ENCODE measurements at regions not wholly inside any gene's neighbourhood (a gene's known extent, or its start where the extent isn't known, plus 50 kb on each side); places are given as distances from the start of the nearest gene placed in this dataset.
"Not testable (repeated sequence)": the region's sequence is repeated elsewhere in the genome, so short reads cannot be mapped to it uniquely, and the experiment has no call there.

DNA sequence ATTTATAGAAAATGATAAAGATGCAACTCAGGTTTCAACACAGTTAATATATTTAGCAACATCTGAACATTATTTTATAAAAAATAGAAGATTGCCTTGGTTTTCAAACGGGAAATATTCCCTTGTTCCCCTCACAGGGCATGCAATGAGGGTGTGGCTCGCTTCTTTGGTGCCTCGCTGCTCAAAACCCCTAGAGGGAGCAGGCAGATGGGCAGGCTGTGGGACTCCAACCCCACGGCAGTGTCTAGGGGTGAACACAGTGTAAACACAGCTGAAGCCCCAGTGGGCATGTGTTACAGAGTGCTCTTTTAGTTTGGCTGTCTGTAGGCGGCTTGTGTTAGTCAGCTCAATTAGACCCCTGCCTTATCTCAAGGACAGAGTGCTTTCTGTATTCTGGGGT is 560.8 kb upstream of the IMPG1 start:
- DNase-seq, result no peak

DNA sequence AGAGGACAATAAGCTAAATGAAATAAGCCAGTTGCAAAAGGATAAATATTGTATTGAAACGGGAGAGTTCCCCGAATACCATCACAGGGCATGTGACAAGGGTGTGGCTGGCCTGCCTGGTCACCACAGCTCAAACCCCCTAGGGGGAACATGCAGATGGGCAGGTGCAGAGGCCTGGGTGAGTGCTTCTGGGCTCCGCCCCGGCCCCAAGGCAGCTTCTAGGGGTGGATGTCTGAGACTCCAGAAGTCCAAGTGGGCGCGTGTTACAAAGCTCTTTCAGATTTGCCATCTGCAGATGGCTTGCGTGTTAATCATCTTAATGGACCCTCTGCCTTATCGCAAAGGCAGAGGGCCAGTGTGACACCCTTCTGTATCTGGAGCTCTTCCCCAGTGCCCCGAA is 559.2 kb upstream of the IMPG1 start:
- DNase-seq, result no peak

DNA sequence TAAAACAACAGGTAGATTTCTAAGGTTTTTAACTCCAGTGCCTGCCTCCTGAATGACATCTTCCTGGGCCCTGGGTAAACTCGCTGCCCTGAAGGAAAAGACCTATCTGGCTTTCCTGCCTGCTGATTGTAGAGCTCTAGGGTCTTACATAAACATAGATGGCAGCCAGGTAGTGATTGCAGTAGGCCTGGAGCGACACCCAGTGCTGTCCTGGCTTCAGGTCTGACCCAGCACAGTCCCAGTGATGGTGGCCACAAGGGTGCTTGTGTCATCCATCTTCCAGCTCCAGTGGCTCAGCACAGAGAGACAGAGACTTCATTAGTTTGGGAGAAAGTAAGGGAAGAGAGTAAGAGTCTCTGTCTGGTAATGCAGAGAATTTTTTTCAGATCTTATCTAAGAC is 542.9 kb upstream of the IMPG1 start:
- no peak for DNase-seq

DNA sequence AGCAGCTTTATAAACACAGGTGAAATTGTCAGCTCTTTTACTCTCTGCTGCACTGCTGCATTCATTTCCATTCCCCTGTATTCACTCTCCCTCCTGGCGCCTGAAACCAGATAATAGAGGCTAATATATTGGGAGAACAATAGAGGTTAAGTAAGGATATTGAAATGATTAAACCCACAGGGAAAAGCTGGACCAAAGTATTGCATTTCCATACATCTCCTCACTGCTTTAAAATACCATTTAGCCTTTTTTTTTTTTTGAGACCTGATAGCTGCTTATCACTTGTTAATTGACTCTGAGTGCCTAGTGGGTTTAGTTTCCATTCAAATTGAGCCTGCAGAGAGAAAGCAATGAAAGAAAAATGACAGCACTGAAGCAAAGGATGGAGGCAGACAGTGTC is 540.5 kb upstream of the IMPG1 start:
- DNase-seq, result no peak

DNA sequence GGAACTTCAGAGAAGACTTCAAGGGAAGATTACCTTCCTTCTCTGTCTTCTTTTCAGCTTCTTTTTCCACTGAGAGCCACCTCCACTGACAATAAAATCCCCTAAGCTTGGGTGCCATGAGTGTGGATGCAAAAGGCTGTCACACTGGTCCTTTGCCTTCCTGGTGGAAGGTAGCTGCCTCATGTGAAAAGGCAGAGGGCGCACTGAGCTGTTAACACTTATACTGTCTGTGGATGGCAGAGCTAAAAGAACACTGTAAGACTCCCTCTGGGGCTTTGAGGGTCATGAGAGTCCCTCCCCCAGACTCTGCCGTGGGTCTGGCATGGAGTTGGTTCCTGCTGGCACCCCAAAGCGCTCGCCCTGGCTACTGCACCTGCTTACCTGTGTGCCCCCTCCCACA is 536.7 kb upstream of the IMPG1 start:
- no peak for DNase-seq

DNA sequence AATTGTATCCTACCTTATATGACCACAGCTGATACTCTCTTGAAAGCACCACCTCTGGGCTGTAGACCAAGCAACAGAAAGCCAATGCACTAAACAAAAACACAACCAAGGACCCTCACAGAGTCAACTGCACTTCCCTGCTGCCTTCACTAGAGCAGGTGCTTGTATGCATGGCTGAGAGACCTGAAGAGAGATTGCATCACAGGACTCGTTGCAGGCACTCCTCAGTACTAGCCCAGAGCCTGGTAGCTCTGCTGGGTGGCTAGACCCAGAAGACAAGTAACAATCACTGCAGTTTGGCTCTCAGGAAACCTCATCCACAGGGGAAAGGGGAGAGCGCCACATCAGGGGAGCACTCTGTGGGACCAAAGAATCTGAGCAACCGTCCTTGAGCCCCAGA is 521.6 kb upstream of the IMPG1 start:
- DNase-seq, result no peak

DNA sequence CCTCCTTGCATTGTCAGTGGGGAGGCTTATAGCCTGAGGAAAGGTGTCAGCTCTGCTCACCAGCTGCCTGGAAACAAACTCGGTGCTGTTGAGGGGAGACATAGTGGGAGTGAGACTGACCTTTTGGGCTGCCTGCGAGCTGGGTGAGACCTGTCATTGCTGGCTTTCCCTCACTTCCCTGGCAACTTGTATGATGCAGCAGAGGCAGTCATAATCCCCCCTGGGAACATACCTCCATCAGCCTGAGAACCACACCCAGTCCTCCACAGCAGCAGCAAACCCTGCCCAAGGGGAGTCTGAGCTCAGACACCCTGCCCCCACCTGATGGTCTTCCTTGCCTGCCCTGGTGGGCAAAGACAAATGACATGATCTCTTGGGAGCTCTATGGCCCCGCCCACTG is 521.2 kb upstream of the IMPG1 start:
- no peak for DNase-seq

DNA sequence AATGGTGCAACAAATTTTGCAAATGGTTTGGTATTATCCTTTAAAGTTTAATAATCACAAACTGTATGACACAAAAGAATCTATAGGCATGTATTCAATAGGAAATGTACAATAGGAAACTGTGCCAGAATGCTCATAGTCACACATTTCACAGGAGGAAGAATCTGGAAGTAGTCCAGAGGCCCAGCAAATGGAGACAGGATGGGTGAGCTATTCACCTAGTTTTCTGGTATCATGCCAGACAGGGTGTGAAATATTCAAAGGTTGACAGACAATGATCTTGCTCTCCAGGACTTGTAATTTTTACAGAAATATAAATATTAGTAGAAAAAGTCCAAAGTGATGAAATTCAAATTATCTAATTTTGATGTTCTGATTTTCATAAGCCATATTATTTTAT is 520.1 kb upstream of the IMPG1 start:
- no peak for DNase-seq

DNA sequence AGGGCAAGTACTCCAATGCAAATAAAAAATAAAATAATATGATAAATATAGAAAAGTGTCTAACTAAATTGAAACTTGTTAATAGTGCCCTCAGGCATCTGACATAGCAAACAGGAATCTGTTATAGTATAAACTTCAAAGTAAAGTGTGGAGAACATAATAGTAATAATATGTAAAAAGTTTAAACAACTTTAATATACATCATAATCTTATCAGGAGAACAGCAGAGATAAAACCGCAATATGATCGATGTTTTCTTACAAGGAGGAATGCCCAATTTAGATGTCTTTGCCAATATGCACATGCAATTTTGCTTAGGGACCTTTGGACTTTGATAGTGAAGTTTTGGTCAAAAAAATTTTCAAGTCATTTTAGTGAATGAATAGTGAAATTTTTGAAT is 514.8 kb upstream of the IMPG1 start:
- no peak for DNase-seq

DNA sequence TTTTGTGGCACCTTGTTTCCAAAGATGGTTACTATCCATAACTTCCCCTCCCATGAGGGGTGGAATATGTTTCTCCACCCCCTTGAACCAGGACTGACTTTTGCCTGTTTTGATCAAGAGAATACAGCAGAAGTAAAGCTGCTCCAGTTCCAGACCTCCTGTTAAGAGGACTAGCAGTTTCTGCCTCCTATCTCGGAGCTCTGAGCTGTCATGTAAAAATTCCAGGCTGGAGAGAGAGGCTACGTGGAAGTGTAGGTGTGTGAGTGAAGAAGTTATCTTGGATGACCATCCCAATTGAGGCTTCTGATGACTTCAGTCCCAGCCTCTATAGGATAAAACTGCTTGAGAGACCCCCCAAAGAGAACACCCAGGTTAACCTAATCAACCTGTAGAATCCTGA is 511.7 kb upstream of the IMPG1 start:
- no peak for DNase-seq

DNA sequence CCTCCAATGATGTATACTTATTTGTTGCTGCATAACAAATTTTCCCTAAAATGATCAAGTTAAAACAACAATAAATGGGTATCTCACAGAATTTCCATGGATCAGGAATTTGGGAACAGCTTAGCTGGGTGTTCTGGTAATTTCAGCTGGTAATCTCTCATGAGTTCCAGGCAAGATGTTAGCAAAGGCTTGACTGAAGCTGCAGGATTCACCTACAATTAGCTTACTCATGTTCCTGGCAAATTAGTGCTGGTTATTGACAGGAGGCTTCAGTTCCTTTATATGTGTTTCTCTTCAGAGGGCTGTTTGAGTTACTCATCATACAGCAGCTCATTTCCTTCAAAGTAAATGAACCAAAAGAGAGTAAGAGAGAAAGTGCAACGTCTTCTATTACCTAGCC is 506.3 kb upstream of the IMPG1 start:
- no peak for DNase-seq

DNA sequence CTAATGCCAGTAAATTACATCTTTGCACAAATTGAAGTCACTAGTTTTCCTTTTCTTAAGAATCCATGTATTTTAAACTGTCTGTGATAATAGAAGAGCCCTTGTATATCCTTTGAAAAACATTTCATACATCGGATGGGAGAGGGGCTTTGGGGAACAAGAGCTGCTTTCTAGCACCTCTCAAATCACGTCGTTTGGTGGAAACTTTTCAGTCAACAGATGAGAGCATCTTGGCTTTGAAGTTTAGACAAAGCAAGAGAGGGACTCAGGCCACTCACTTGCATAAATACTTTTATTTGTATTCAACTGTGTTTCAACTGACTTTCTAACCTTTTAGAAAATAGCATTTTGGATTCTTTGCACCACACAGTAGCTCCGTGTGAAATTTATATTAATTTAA is 502.3 kb upstream of the IMPG1 start:
- no peak for DNase-seq

DNA sequence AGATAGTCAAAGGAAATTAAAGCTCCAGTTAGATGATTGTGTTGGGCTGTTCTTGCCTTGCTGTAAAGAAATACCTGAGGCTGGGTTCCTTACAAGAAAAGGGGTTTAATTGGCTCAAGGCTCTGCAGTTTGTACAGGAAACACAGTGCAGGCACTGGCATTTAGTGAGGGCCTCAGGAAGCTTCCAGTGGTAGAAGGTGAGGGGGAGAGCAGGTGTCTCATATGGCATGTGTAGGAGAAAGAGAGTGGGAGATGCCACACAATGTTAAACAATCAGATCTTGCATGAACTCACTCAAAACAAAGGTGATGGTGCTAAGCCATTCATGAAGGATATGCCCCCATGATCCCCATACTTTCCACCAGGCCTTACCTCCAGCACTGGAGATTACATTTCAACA is 493.5 kb upstream of the IMPG1 start:
- DNase-seq, result no peak

DNA sequence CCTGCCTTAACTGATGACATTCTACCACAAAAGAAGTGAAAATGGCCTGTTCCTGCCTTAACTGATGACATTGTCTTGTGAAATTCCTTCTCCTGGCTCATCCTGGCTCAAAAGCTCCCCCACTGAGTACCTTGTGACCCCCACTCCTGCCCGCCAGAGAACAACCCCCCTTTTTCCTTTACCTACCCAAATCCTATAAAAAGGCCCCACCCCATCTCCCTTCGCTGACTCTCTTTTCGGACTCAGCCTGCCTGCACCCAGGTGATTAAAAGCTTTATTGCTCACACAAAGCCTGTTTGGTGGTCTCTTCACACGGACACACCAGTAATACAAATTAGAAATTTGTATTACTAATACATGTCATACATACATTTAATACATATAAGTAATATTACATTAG is 489.9 kb upstream of the IMPG1 start:
- DNase-seq, result not testable (repeated sequence)

DNA sequence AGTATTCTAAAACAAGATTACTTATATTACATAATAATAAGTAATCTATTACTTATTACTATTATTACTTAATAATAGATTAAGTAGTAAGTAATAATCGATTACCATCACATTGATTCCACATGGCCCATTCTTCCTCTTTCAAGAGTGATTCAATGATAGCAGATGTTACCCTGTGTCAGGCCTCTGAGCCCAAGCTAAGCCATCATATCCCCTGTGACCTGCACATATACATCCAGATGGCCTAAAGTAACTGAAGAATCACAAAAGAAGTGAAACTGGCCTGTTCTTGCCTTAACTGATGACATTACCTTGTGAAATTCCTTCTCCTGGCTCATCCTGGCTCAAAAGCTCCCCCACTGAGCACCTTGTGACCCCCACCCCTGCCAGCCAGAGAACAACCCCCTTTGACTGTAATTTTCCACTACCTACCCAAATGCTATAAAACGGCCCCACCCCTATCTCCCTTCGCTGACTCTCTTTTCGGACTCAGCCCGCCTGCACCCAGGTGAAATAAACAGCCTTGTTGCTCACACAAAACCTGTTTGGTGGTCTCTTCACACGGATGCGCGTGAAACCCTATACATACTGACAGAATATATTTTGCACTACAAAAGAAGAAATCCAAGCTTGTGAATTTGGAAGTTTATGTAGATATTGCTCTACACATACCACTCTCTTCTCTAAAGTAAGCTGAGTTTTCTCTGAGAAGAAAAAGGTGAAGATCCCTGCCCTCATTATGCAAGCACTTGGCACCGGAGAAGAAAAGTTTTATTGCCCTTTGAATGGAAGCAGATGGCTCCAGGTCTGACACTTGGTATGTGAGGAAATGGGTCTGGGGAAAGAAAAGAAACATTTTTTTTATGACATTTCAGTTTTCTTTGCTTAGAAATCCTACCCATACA is 488.6 kb upstream of the IMPG1 start:
- DNase-seq, result not testable (repeated sequence)

DNA sequence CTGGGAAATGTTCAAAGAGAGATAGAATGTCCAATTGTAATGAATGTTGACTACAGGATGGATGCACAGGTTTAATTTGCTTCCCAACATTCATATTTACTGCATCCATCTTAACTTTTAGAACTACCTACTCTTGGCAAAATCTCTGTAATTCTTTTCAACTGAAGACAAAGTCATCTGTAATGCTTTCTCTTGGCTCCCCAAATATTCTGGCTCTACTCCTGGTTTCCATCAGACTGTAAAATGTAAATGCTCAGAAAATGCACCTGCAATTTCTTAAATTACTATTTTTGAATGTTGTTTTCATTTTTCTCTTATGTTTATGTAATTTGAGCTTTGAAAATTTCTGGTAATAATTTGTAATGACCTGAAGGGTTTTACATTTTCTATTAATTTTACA is 480.8 kb upstream of the IMPG1 start:
- DNase-seq, result no peak

DNA sequence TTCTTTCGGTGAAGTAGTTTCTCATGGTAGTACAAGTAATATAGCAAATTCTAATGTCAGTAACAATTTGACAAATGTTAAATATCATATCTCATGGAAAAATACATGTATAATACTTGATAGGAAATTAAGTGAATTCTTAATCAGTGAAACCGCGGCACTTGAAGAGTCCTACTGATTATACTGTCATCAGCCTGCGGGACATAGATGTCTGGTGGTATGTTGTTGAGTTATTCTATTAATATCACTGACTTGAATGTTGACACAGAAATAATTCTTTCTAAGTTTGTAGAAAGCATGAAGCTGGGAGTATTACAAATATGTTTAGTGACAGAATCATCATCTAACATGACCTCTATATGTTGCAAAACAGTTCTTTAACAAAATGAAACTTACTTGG is 479.8 kb upstream of the IMPG1 start:
- DNase-seq, result no peak

DNA sequence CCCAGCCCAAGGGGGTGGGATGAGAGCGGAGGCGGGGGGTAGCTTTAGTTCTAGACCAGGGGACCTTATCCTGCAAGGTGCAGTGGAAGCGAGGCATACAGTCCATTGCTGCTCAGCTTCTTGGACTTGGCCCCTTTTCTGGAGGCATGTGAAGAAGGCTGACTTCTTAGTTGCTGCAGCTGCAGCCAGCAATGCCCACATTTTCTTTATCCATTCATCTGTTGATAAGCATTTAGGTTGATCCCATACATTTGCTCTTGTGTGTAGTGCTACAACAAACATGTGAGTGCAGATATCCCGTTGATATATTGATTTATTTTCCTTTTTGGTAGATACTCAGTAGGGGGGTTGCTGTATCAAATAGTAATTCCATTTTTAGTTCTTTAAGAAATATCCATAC is 461.2 kb upstream of the IMPG1 start:
- DNase-seq, result no peak

DNA sequence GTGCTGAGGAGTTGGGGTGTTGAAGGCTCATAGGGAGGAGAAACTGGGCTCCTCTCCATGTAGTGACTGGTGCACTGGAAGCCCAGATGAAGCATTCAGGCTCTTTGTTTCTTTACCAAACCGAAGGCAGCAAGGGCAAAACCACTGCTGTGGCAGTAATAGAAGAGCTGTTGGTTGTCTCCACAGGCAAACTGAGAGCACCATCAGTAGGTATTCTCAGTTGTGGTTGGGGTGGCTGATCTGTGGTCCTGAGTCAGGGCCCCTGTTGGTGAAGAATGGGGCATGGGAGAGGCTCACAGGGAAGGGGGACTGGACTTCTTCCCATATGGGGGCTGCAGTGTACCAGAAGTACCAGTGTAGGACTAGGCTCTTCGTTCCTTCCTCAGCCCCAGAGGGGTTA is 460.2 kb upstream of the IMPG1 start:
- DNase-seq, result no peak

DNA sequence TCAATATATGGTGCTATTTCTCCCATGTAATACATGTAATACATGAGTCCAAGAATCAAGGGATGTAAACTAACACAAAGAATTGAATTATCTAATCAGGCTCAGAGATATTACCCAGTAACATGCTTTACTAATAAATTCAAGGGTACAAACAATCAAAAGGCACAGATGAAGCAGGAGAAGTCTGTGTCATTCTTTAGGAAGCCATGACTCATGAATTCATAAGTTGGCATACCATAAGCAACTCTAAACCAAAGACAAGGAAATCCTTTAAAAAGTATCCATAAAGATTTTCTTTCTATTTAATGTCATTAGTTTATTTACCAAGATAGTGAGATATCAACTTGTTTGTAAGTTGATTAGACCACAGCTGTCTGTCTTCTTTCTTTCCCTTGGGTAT is 446.0 kb upstream of the IMPG1 start:
- no peak for DNase-seq

DNA sequence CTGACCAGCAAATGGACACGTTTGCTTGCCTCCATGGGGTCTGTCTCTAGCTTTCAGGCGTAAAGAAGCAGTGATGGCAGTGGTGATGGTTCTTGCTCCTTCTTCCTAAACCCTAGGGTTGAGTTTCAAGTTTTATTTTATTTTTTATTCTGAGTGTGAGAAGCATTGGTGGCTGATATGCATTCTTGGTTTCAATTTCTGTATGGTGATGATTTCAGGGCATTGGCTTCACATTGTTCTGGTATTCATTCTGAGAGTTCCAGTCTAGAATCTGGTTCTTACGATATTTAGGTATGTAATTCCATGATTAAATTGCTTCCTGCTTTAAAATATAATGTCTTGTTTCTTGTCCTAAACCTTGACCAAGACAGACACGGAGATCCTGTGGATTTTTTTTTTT is 444.5 kb upstream of the IMPG1 start:
- DNase-seq, result no peak

DNA sequence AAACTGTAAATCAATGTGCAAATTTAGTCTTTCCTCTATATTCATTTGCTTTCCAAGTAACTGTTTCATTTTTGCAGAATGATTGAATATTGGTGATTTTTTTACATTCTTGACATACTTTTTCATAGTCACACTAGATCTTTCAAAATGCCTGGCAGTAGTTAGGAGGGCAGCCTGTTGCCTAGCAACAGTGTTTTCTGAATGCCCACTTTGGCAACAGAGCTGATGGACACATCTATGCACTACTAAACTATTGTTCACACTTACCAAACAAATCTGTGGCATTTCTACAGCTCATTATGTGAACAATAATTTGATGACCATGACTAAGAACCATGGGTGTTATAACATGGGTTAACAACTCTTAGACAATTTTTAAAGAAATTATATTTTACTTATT is 438.0 kb upstream of the IMPG1 start:
- DNase-seq, result no peak

DNA sequence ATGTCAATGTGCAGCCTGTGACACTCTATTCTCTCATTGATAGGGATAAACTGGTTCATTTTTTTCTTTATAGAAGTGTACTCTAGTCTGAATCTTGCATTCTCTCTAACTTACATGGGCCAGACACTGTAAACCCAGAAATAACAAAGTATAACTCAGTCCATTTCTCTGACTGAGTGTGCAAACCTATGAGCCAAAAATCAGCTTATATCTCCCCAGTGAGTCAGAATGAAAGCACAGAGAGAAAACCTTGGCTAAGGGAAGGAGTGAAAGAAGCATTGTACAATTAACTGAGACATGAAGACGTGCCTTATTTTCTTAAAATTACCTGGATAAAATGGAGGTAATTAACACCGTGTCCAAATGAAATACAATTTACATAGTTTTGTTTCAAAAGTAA is 436.9 kb upstream of the IMPG1 start:
- no peak for DNase-seq

DNA sequence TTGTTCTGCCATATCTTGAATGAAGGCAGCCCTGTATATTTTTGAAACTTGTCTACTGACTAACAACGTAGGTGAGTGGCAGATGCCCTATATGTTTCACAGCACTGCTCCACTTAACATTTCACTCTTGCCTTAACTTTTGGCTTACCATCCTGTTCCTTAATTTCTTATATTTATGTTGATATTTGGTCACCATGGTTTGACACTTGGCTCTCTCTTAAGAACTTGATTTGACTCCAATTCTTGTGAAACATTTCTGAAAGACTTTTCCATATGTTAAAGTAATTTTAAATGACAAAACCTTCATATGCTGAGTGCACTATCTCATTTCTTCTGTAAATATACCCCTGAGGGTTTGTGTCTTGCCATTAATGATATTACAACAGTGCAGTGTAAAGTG is 434.3 kb upstream of the IMPG1 start:
- DNase-seq, result no peak

DNA sequence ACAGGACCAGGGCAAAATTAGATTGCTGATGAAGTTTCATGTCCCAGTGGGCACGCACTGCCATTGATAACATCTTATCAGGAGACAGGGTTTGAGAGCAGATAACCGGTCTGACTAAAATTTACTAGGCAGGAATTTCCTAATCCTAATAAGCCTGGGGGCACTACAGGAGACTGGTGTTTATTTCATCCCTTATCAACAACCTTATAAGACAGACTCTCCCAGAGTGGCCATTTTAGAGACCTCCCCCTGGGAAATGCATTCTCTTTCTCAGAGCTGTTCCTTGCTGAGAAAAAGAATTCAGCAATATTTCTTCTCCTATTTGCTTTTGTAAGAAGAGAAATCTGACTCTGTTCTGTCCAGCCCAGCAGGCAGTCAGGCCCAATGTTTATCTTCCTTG is 423.4 kb upstream of the IMPG1 start:
- no peak for DNase-seq

Measured in COR-L47 (cell line).